Activated CD4-positive, alpha-beta T cell treated with anti-CD3 and anti-CD28 coated beads for 36 hours (primary cell): ENCODE measurements at regions not wholly inside any gene's neighbourhood (a gene's known extent, or its start where the extent isn't known, plus 50 kb on each side); places are given as distances from the start of the nearest gene placed in this dataset.
A peak's percentile ranks its signal among the peaks of the same experiment; 100 is the strongest.

ENCODE experiments used
- ATAC-seq: fragments of 200-7000 bp; cut with Tn5 transposase; one replicate; pipeline ENCODE4 v1.10.0; 2021; ENCODE audit warnings: mild to moderate bottlenecking, moderate library complexity
- CTCF ChIA-PET: fragments of 350-600 bp; sonication (Branson Sonifier 250); formaldehyde crosslinking; loops from one replicate; lab custom pipeline; 2021; ENCODE audit warnings: antibody characterized with exemption; lab: Charles Lee
- POLR2A ChIA-PET: fragments of 350-600 bp; sonication (Branson Sonifier 250); formaldehyde crosslinking; loops from one replicate; lab custom pipeline; 2021; ENCODE audit warnings: antibody characterized with exemption, inconsistent platforms; lab: Charles Lee
- DNase-seq: peaks from one replicate; pipeline ENCODE4 v3.0.0-alpha.2; 2020
- H3K27ac Mint-ChIP-seq: one replicate; pipeline ENCODE4 v1.8.0; 2021; ENCODE audit warnings: mixed read lengths
- H3K27me3 Mint-ChIP-seq: one replicate; pipeline ENCODE4 v1.8.0; 2021; ENCODE audit warnings: mixed read lengths
- H3K36me3 Mint-ChIP-seq: one replicate; pipeline ENCODE4 v1.8.0; 2021; ENCODE audit warnings: low read depth, mixed read lengths
- H3K4me1 Mint-ChIP-seq: one replicate; pipeline ENCODE4 v1.8.0; 2021; ENCODE audit warnings: mixed read lengths
- H3K4me3 Mint-ChIP-seq: one replicate; pipeline ENCODE4 v1.8.0; 2021; ENCODE audit warnings: mild to moderate bottlenecking, moderate library complexity, mixed read lengths
- H3K9me3 Mint-ChIP-seq: one replicate; pipeline ENCODE4 v1.8.0; 2021; ENCODE audit warnings: low read depth, mixed read lengths
- intact Hi-C, 2 experiments: fragments of 100-400 bp; cut with DNase I in 1 of 2; cut with micrococcal nuclease in 1 of 2; formaldehyde crosslinking; loops; one replicate each; pipeline versions ENCODE4 v1.14.2 to v1.15.1; 2022 to 2024; cut with DNase I, micrococcal nuclease

- peaks cover 3% of the 10 kb centered on the region for H3K9me3 Mint-ChIP-seq
- H3K27ac Mint-ChIP-seq, result no peak overlapping the region
- POLR2A ChIA-PET, result no interaction called here
- ATAC-seq (no peak), DNase-seq (no peak)
- CTCF ChIA-PET, result interaction anchor here (0.9 to 1.2 kb wide), 2 partner anchors 40 to 159 kb away, joined by 3 to 4 read pairs; partner anchors contain the start of gene PROX1
- no peaks in the 10 kb centered on the region for H3K4me1 Mint-ChIP-seq
- H3K4me3 Mint-ChIP-seq, result no peak overlapping the region
- H3K27me3 Mint-ChIP-seq, result no peaks in the 10 kb centered on the region
- intact Hi-C loops, result no loop called here
- no peaks in the 10 kb centered on the region for H3K36me3 Mint-ChIP-seq
These were observed 158.9 kb upstream of the PROX1 start for GRCh38 chr1:213828867-213829266.

DNA sequence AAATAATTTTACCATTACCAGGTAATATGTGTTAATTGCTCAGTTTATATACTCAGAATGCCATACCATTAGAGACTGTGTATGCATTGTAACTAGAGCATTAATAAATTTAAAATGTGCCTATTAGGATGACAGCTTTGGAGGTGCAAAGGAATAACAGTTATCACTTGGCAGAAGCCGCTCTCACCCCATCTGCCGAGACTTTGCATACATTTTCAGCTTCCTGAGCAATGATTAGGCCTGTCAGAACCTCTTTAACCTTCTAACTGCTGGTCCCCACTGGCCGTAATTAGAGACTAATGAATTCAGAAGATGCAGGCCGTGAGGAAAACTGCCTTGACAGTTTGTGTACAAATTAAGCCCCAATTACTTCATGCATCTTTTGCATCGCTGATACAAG lies 158.0 kb upstream of the PROX1 start:
- no peak for ATAC-seq
- no peak overlapping the region for H3K27ac Mint-ChIP-seq
- CTCF ChIA-PET, result interaction anchor here (0.5 to 0.9 kb wide), 2 partner anchors 33 to 158 kb away, joined by 3 to 4 read pairs; partner anchors contain the start of gene PROX1

DNA sequence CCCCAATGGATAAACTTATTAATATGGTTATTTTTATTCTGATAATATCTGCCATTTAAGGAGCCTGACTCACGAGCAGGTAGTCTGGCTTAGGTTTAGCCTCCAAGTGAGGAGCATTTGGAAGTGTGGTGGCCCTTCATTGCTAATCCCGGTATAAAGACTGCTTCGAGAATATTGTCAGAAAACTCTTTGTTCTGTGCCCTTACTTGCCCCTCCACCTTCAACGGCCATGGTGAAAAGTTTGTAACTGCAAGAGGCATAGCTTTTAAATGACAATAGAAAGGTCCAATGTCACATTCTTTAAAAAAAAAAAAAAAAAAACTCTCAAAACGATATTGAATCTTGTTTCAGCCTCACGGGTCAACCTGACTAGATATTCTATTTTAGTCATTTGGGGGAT lies 157.4 kb upstream of the PROX1 start:
- no peak overlapping the region for H3K4me3 Mint-ChIP-seq
- ATAC-seq, result no peak
- H3K4me1 Mint-ChIP-seq, result no peaks in the 10 kb centered on the region
- no peaks in the 10 kb centered on the region for H3K36me3 Mint-ChIP-seq
- DNase-seq, result no peak
- H3K27me3 Mint-ChIP-seq, result no peaks in the 10 kb centered on the region
- peaks cover 3% of the 10 kb centered on the region for H3K9me3 Mint-ChIP-seq
- intact Hi-C loops, result no loop called here
- POLR2A ChIA-PET, result no interaction called here
- H3K27ac Mint-ChIP-seq, result no peak overlapping the region
- CTCF ChIA-PET, result no interaction called here

More for the DNA sequence above, 158.0 kb upstream of the PROX1 start:
- intact Hi-C loops, result no loop called here
- POLR2A ChIA-PET, result no interaction called here
- no peak for DNase-seq
- no peaks in the 10 kb centered on the region for H3K36me3 Mint-ChIP-seq
- no peak overlapping the region for H3K4me3 Mint-ChIP-seq
- peaks cover 3% of the 10 kb centered on the region for H3K9me3 Mint-ChIP-seq
- no peaks in the 10 kb centered on the region for H3K27me3 Mint-ChIP-seq
- no peaks in the 10 kb centered on the region for H3K4me1 Mint-ChIP-seq

DNA sequence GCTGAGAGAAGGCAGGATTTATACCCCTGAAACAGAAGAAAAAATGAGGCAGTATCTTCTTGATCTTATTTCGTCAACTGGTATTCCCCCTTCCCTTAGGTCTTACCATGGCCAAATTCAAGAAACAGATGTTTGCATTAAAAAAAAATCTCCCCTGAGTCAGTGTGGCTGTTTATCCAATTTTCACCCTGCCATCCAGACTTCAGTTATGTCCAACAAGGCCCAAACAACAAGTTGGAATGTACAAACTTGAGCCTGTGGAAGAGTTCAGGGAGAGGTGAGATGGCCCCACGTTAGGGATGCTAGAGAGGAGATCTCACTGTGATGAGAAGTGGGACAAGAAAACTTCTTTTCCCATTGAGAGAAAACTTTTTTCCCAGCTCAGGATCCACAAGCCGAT lies 147.2 kb upstream of the PROX1 start:
- ATAC-seq (no peak), DNase-seq (no peak)
- intact Hi-C loops, result no loop called here
- no peak overlapping the region for H3K4me3 Mint-ChIP-seq
- H3K27me3 Mint-ChIP-seq, result no peaks in the 10 kb centered on the region
- H3K4me1 Mint-ChIP-seq, result no peaks in the 10 kb centered on the region
- CTCF ChIA-PET, result interaction anchor here (0.6 kb wide), 1 partner anchor 132 kb away, joined by 3 read pairs; no protein-coding TSS in a partner anchor
- POLR2A ChIA-PET, result no interaction called here
- no peaks in the 10 kb centered on the region for H3K9me3 Mint-ChIP-seq
- H3K27ac Mint-ChIP-seq, result no peak overlapping the region
- no peaks in the 10 kb centered on the region for H3K36me3 Mint-ChIP-seq

DNA sequence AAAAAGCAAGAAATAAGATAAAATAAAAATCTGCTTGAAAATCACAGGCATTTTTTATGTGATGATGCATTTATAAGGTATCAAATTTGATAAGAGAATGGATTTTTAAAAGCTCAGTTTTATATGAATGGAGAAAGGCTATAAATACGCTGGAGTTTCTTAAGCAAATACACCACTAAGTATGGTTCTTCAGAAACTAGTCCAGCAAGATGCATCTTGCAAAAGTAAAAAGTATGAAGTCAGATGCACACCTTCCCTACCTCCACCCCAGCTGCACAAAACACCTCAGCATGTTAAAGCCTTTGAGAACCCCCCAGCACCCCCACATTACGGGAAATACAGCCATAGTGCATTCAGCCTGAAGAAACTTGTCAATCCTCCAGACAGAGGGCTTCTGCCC lies 143.1 kb upstream of the PROX1 start:
- H3K4me3 Mint-ChIP-seq, result no peak overlapping the region
- ChIA-PET CTCF (interaction anchor here (0.5 to 0.8 kb wide), 2 partner anchors 13 to 958 kb away, joined by 3 read pairs; no protein-coding TSS in a partner anchor), POLR2A (no interaction called here)
- H3K4me1 Mint-ChIP-seq, result peaks cover 5% of the 10 kb centered on the region
- no peaks in the 10 kb centered on the region for H3K36me3 Mint-ChIP-seq
- H3K27ac Mint-ChIP-seq, result no peak overlapping the region
- intact Hi-C loops, result no loop called here
- no peaks in the 10 kb centered on the region for H3K27me3 Mint-ChIP-seq
- ATAC-seq (no peak), DNase-seq (no peak)
- no peaks in the 10 kb centered on the region for H3K9me3 Mint-ChIP-seq

DNA sequence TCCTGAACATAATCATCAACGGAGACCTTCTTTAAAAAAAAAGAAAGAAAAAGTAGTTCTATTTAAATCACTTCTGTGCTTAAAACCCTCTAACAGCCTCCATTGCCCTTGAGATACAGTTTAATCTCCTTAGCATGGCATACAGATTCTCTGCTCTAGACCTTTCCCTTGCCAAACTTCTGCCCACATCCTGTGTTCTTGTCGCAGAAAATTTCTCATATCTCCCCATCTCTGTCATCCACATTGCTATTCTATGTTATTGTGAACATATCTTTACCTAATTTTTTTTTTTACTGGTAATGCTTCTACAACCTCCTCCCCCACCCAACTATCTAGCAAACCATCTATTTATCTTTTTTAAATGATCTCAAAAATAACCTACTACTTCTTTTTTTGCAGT lies 135.7 kb upstream of the PROX1 start:
- H3K9me3 Mint-ChIP-seq, result no peaks in the 10 kb centered on the region
- ATAC-seq, result peak; percentile 77
- ChIA-PET POLR2A (no interaction called here), CTCF (no interaction called here)
- DNase-seq, result peak; percentile 23
- H3K27me3 Mint-ChIP-seq, result no peaks in the 10 kb centered on the region
- H3K4me3 Mint-ChIP-seq, result no peak overlapping the region
- H3K36me3 Mint-ChIP-seq, result no peaks in the 10 kb centered on the region
- no peak overlapping the region for H3K27ac Mint-ChIP-seq
- H3K4me1 Mint-ChIP-seq, result peaks cover 17% of the 10 kb centered on the region
- intact Hi-C loops, result no loop called here

GRCh38 chr1:213858581-213858980 lies 129.2 kb upstream of the PROX1 start:
- no peaks in the 10 kb centered on the region for H3K27me3 Mint-ChIP-seq
- H3K4me3 Mint-ChIP-seq, result no peak overlapping the region
- H3K9me3 Mint-ChIP-seq, result no peaks in the 10 kb centered on the region
- peaks cover 10% of the 10 kb centered on the region for H3K4me1 Mint-ChIP-seq
- CTCF ChIA-PET, result no interaction called here
- DNase-seq (no peak), ATAC-seq (no peak)
- intact Hi-C loops, result no loop called here
- H3K36me3 Mint-ChIP-seq, result no peaks in the 10 kb centered on the region
- no peak overlapping the region for H3K27ac Mint-ChIP-seq
- POLR2A ChIA-PET, result no interaction called here

DNA sequence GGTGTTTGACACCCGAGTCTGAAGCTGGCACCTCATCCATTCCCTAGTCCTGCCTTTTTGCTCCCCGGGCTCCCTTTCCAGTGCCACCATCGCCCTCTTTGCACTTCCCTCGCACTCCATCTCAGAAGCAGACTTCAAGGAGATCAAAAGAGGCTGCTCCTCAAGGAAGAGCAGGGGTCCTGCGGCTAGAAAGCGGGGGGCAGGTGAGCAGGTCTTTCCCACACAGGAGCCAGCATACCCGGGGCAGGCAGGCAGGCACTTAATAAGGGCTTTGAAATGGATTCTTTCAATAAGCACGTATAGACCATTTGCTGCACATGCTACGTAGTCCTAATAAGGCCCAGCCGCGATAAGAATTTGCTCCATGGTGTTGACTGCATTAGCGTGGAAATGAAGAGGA lies 125.9 kb upstream of the PROX1 start:
- CTCF ChIA-PET, result interaction anchor here (0.6 kb wide), 1 partner anchor 19 kb away, joined by 3 read pairs; no protein-coding TSS in a partner anchor
- H3K4me1 Mint-ChIP-seq, result no peaks in the 10 kb centered on the region
- H3K36me3 Mint-ChIP-seq, result no peaks in the 10 kb centered on the region
- intact Hi-C loops, result no loop called here
- H3K27ac Mint-ChIP-seq, result no peak overlapping the region
- H3K27me3 Mint-ChIP-seq, result no peaks in the 10 kb centered on the region
- ATAC-seq, result no peak
- POLR2A ChIA-PET, result no interaction called here
- DNase-seq, result no peak
- no peak overlapping the region for H3K4me3 Mint-ChIP-seq
- H3K9me3 Mint-ChIP-seq, result no peaks in the 10 kb centered on the region

DNA sequence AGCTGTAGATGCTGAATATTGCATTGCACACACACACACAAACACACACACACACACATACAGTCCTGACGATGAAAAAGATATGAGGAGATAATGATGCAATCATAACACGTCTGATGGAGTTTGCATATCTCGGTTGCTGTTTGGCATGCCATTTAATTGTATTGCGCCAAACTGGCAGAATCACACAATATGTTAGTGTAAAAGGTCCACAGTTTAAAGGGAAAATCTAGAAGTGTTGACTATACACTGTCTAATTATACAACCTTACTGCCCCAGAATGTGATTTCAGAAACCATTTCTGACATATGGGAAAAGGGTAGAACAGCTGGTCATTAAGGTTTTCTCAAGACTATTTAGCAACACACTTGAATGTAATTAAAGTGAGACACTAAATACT lies 123.7 kb upstream of the PROX1 start:
- H3K9me3 Mint-ChIP-seq, result no peaks in the 10 kb centered on the region
- no peaks in the 10 kb centered on the region for H3K27me3 Mint-ChIP-seq
- CTCF ChIA-PET, result interaction anchor here (0.6 kb wide), 1 partner anchor 190 kb away, joined by 3 read pairs; no protein-coding TSS in a partner anchor
- ATAC-seq (no peak), DNase-seq (no peak)
- POLR2A ChIA-PET, result no interaction called here
- no peak overlapping the region for H3K4me3 Mint-ChIP-seq
- intact Hi-C loops, result no loop called here
- no peak overlapping the region for H3K27ac Mint-ChIP-seq
- H3K36me3 Mint-ChIP-seq, result no peaks in the 10 kb centered on the region
- no peaks in the 10 kb centered on the region for H3K4me1 Mint-ChIP-seq

DNA sequence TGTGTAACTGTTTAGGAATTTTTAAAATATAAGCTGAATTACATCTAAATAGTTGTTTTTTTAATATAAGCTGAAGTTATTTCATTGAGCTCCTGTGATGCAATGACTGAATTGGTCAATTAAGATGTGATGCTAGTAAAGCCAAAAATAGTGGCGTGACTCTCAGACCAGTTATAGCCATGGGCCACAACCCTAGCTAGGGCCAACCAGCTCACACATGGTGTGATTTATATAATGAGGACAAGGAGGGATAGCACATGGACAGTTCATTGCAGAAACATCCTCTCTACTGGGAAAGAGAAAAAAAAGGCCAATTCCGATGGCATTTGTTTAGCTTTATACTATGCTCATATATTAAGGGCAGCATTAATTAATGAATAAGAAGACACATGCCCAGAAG lies 119.3 kb upstream of the PROX1 start:
- no peaks in the 10 kb centered on the region for H3K27me3 Mint-ChIP-seq
- H3K27ac Mint-ChIP-seq, result no peak overlapping the region
- ATAC-seq, result no peak
- H3K4me1 Mint-ChIP-seq, result peaks cover 24% of the 10 kb centered on the region
- intact Hi-C loops, result no loop called here
- POLR2A ChIA-PET, result no interaction called here
- no peaks in the 10 kb centered on the region for H3K9me3 Mint-ChIP-seq
- no peak for DNase-seq
- H3K4me3 Mint-ChIP-seq, result no peak overlapping the region
- CTCF ChIA-PET, result interaction anchor here (0.8 to 1.1 kb wide), 2 partner anchors 19 to 40 kb away, joined by 3 read pairs; no protein-coding TSS in a partner anchor
- no peaks in the 10 kb centered on the region for H3K36me3 Mint-ChIP-seq

- H3K27ac Mint-ChIP-seq, result no peak overlapping the region
- ATAC-seq (no peak), DNase-seq (no peak)
- no peaks in the 10 kb centered on the region for H3K9me3 Mint-ChIP-seq
- POLR2A ChIA-PET, result no interaction called here
- H3K36me3 Mint-ChIP-seq, result no peaks in the 10 kb centered on the region
- intact Hi-C loops, result no loop called here
- CTCF ChIA-PET, result no interaction called here
- H3K27me3 Mint-ChIP-seq, result no peaks in the 10 kb centered on the region
- peaks cover 29% of the 10 kb centered on the region for H3K4me1 Mint-ChIP-seq
- no peak overlapping the region for H3K4me3 Mint-ChIP-seq
These were observed 116.6 kb upstream of the PROX1 start for GRCh38 chr1:213871179-213871578.

DNA sequence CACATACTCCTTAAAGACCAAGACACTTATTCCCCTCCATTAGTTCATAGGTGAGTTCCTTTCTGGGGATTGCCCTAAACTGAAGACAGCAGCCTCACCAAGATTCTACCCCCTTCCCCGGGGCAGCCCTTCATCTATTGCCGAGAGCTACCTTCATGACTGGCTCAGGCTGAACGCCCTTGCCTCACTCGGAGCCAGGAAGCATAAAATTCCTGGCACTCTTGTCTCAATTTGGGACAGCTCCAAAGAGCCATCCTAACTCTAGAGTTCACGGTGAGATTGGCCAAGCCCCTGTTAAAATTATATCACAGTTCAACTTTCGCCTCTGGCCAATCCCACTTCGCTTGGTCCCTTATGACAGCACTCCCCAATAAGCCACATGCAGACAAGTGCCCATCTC lies 113.0 kb upstream of the PROX1 start:
- Mint-ChIP-seq H3K27ac (no peak overlapping the region), H3K4me3 (no peak overlapping the region), H3K4me1 (peaks cover 34% of the 10 kb centered on the region), H3K36me3 (no peaks in the 10 kb centered on the region), H3K9me3 (no peaks in the 10 kb centered on the region), H3K27me3 (no peaks in the 10 kb centered on the region)
- ChIA-PET CTCF (no interaction called here), POLR2A (no interaction called here)
- intact Hi-C loops, result no loop called here
- DNase-seq, result no peak
- ATAC-seq, result no peak
